Fibroblast of skin of back (primary cell): ENCODE measurements at regions not wholly inside any gene's neighbourhood (a gene's known extent, or its start where the extent isn't known, plus 50 kb on each side); places are given as distances from the start of the nearest gene placed in this dataset.
A peak's percentile ranks its signal among the peaks of the same experiment; 100 is the strongest.

Experiments used
- DNase-seq: peaks from one replicate; pipeline ENCODE4 v3.0.0-alpha.2; 2013

DNA sequence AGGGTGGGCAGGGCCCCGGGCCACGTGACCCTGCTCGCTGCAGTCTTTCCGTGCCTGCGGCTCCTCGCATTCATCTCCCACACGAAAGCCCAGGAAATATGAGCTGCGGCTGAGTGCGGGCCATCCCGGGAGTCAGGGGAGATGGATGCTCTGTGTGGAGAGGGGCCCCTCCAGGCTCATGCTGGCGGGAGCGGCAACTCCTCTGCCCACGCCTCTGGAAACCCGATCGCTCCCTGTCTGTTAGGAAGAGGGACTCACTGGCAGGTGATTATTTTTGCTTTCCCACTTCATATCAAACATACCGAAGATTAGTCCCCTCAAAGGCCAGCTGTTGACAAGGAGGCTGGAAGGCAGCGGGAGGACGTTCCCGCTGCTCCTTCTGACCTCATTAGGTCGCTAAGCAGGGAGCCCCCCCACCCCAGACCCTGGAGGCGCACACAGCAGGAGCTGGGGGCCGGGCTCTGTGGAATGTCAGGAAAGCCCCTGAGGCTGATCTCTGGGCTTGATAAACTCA is 228.5 kb downstream of the FOXL1 start:
- DNase-seq: no peak

DNA sequence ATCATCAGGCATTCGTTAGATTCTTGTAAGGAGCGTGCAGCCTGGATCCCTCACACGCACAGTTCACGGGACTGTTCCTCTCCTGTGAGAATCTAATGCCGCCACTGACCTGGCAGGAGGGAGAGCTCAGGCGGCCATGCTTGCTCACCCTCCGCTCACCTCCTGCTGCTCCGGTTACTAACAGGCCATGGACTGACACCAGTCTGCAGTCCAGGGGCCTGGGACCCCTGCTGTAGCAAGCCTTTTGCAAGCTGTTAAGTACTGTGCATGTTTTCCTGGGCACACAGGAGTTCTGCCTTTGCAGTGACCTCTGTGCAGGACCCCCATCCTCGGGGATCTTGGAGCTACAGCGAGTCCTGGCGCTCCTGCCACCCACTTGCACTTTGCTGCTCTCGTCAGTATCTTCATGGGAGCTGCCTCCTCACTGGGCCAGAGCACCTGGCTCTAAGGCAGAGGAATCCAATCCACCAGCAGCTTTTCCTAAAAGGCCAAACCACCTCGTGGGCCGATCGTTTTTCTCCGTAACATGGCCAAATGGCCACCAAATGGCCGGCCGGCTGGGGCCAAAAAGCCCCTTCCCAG is 230.6 kb downstream of the FOXL1 start:
- no peak for DNase-seq

- DNase-seq: peak; percentile 100
Measured at GRCh38 chr16:86809458-86809955, 231.2 kb downstream of the FOXL1 start.

- no peak for DNase-seq
Measured at GRCh38 chr16:86810062-86810461, 231.7 kb downstream of the FOXL1 start.

DNA sequence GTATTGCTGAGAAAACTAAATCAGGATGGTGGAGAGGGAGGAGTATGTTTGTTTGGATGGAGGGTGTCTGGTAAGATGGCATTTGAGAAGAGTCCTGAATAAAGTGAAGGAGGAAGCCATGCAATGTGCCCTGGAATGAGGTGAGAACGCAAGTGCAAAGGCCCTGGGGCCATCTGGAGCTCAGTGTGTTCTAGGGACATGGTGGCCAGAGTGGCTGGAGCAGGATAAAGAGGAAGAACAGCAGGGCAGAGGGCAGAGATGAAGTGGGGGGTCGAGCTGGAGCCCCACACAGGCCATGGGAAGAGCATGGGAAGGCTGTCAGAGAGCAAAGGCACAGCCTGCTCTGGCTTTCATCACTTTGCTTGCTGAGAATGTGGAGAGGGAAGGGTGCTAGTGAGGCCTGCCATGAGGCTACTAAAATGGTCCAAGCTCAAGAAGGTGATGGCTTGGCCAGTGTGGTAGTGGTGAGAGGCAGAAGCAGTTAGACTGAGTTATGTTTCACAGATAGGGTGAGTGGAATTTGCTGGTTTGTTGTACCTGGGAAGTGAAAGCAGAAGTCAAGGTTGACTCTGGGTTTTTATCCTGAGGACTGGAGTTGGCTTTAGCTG is 234.1 kb downstream of the FOXL1 start:
- no peak for DNase-seq

DNA sequence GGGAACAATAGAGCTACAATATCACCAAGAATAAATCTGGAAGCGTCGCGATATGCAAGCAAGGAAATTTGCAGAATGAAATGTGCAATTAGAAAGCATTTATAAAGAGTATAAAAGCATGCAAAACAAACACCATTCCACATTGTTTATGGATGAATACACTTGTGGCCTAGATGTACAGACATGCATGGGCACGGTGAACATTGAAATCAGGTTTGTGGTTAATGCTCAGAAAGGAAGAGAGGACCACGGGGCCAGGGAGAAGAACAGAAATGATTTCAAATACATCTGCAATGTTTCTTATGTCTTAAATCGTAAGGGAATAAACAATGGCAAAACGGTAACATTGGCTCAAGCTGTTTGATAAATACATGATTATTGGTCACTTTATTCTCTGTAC is 235.9 kb downstream of the FOXL1 start:
- DNase-seq: no peak

DNA sequence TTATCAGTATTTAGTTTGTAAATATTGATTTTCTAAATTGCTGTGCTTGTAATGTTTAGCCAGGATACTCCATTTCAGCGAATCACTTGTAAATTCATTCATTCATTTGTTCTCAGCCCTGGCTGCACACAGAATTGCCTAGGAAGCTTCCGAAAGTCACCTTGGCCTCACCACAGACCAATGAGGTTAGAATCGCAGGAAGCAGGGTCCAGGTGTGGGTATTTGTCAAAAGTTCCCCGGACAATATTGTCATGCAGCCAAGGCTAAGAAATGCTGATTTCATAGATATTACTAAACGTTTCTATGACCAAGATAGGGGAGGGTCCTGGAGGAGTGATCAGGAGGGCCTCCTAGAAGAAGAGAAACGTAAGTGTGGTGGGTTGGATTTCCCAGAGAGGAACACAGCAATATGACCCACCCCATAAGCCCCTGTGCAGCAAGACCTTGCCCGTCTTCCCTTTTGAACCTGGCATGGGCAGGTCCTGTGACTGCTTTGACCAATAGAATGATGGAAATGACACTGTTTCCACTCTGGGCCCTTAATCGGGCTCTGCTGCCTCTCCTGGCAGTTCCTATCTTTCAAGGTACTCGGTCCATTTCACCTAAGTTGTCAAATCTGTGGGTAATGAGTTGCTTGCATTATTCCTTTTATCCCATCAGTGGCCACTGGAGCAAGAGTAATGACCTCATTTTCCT is 238.7 kb downstream of the FOXL1 start:
- DNase-seq: no peak

GRCh38 chr16:86818671-86819532 is 240.6 kb downstream of the FOXL1 start:
- DNase-seq: no peak

DNA sequence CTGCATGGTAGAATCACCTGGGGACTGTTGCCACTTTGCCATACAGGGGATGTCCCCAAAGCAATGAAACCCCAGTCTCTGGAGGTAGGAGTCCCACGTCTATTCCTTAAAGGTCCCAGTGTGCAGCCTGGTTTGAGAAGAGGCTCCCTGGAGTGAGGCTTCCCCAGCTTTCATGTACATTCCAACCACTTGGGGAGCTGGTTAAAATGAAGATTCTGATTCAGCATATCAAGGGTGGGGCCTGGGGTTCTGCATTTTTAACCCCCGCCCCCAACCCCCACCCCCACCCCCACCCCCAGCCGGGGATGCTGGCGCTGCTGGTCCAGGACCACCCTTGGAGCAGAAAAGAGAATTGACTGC is 241.2 kb downstream of the FOXL1 start:
- peak; percentile 42 for DNase-seq

DNA sequence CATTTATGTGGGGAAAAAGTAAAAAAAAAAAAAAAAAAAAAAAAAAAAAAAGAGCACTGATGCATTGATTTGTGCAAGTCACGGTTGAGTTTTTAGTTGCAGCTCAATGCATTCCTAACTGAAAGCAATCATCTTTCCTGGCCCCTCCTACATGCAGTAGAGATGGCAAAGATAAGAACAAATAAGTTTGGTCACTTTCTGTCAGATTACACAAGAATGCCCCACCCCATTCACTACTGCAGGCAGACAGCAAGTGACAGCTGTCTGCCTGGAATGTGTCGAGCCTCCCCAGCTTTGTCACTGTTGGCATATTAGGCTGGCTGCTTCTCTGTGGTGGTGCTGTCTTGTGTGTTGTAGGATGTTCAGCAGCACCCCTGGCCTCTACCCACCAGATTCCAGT is 243.5 kb downstream of the FOXL1 start:
- DNase-seq: peak; percentile 42

DNA sequence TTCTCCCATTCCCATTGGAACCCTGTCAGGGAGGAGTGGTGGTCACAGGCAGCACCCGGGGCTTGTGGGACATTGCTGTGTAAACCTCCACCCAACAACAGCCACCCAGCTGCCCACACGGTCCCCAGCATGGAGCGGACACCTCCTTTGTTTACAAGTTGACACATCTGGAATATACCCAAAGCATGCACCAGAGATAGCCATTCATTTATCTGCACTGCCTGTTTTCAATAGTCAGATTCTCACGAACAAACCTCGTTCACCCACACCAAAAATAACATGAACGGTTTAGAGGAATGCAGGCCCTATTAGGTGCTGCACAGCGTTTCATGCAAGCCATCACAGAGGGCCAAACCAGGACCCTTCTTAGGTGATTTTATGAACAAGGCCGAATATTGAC is 244.8 kb downstream of the FOXL1 start:
- peak; percentile 37 for DNase-seq

DNA sequence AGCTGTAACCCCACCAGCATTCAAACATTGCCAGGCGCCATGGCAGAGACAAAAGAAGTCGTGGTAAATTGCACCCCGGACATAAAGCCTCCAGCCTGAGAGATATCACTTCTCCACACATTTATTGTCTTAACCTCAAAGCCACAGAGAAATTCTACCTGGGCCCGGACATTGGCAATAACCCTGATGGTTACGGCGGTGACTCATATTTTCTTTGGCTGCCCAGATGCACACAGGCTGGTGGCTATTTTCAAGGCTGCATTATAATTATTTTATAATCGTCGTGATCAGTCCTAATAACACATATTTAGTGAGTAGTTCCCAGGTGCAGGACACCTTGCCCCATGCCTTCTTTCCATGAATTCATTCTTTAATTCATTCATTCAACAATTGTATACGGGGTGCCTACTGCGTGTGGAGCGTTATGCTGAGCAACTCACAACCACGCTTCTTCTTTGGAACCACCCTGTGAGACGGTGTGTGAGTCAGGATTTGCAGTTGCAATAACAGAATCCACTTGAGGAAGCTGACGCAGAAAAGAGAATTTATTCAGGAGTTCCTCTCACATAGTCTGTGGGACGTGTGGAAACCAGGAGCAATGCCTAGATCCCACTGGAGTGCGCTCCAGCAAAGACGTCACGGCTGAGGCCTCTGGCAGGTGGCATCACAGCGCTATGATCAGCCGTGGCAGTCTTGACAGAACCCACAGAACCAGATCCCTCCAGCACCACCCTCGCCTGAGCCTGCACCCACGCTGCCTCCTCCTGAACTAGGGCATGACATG is 245.7 kb downstream of the FOXL1 start:
- DNase-seq: peak; percentile 81

DNA sequence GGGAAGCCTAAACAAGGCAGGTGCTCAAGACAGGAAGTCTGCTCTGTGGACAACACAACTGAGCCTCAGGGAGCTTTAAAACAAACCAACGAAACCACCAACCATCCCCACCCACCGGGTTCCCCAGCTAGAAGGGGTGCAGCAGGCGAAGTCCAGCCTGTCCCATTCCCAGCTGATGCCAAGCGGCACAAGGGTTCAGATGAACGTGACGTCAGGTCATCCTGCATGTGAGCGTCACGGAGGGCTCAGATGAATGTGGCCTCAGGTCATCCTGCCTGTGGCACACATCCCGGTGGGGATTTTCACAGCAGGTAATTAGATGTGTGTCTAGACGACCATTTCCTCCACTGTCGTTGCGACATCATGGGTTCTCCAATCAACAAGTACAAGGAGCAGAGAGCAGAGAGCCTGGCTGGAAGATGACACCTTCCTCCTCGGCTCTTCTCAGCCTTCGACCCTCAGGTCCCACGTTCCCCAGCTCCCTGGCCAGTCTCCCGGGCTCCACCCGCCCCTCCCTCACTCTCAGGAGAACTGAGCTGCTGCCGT is 246.5 kb downstream of the FOXL1 start:
- no peak for DNase-seq

GRCh38 chr16:86825631-86826030 is 247.3 kb downstream of the FOXL1 start:
- no peak for DNase-seq

- peak; percentile 65 for DNase-seq
Measured at GRCh38 chr16:86826941-86827340, 248.6 kb downstream of the FOXL1 start.

DNA sequence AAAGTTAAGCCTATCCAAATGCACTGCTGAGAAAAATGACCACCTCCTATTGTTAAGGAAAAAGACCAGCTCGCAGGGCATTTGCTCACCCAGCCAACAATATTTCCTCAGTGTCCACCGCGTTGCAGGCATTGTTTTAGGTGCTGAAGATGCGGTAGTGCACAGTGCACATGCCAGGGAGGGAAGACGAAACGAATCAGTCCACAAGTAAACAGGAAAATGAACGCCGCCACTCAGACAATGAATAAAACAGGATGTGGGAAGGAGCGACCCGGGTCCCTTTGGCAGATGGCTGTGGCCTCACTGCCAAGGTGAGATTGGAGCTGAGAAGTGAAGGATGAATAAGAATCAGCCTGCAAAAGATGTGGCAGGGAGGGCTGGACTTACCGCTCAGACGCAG is 249.2 kb downstream of the FOXL1 start:
- DNase-seq: no peak

- DNase-seq: no peak
Measured at GRCh38 chr16:86828202-86828601, 249.9 kb downstream of the FOXL1 start.

DNA sequence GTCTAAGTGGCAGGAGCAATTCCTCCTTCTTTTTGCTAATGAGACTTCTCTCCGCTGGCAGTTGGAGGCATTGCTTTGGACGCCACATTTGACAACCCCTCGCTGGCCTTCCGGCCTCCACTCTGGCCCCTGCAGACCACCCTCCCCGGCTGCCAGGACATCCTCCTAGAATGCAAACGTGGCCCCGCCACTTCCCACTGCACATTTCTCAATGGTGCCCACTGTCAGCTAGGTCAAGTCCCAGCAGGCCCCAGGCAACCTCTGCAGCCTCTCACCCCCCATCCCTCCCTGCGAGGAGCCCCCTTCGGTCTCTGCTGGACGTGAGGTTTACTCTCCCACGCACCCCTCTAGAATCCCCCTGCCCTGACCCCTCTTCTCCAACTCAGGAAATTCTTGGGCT is 250.3 kb downstream of the FOXL1 start:
- DNase-seq: no peak

DNA sequence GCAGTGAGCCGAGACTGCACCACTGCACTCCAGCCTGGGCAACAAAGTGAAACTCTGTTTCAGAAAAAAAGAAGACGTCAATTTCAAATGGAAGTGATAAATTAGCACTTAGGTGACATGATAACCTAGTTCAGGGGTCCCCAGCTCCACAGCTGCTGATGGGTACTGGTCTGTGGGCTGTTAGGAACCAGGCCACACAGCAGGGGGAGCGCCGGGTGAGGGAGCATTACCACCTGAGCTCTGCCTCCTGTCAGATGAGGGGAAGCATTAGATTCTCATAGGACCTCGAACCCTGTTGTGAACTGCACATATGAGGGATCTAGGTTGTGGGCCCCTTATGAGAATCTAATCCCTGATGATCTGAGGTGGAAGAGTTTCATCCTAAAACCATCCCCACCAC is 253.0 kb downstream of the FOXL1 start:
- no peak for DNase-seq

- DNase-seq: no peak
Measured at GRCh38 chr16:86833136-86833535, 254.8 kb downstream of the FOXL1 start.

DNA sequence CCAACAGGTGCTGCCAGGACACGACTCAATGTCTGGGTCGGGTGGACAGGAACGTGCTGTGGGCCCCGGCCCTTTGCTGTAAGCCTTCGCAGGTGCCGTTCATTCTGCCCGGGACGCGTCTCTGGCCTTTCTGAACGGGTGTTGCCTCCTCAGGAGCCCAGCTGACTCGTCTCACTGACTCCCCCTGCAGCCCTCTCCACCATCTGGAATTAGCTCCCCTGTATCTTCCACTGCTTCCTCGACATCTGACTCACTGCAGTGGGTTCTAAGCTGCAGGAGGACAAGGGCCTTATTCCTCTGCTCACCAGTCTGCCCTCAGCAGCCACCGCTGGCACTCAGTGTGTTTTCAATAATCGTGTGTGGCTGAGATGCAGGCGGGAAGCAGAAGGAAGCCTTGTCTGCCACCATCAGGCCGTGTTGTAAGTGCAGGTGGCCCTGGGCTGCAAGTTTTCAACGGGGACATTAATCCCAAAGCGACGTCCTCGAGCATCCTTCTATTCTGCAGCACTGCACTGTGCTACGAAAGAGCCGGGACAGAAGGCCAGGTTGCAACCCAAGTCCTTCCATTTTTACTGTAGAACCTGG is 256.2 kb downstream of the FOXL1 start:
- DNase-seq: peak; percentile 93
